Sigmoid colon (tissue), 4 donors: ENCODE measurements at regions not wholly inside any gene's neighbourhood (a gene's known extent, or its start where the extent isn't known, plus 50 kb on each side); places are given as distances from the start of the nearest gene placed in this dataset.

Experiments
- EP300 ChIP-seq, 4 donors: sonication (generic); formaldehyde crosslinking; IDR thresholded peaks; one replicate each; pipeline ENCODE4 v1.6.1; 2017; ENCODE audit warnings: antibody characterized with exemption in 4 of 4
- POLR2A ChIP-seq, 2 donors: fragments of 450-650 bp; IDR thresholded peaks; one replicate each; pipeline ENCODE4 v1.6.1; 2016; ENCODE audit warnings: antibody characterized with exemption in 2 of 2, mild to moderate bottlenecking in 2 of 2, moderate library complexity in 2 of 2

DNA sequence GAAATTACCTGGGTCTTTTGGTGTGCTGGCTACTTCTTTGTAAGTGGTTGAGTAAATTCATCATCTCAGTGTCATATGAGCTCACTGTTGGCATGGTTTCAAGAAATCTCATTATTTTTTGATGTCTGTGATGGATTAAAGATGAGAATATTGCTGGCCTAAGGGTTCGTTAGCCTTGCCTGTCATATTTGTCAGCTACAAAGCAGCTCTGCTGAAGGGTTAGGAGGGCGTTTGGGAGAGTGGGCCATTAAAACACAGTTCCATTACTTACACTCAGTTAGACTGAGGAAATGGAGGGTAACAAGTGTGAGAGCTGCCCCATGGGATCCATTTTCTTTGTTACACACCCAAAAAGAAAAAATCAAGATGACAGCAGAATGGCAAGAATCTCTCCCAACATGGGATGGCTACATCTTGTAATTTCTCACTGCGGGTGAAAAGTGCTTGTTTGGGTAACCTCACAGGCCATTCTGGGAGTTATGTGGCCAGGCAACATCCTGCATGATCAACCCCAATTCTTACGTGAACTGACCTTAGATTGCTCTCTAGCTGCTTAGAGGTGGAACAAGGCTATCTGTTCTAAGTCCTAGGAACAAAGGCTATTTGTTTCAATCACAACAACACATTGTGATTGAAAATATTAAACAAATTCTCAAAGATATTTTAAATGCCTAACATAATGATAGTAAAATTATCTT lies 609.5 kb upstream of the RGMB start:
- TF ChIP-seq EP300 (IDR thresholded peaks at IDR 0.05): no peak
- TF ChIP-seq POLR2A (IDR thresholded peaks at IDR 0.05): no peak
